ENCODE measurements at regions not wholly inside any gene's neighbourhood (a gene's known extent, or its start where the extent isn't known, plus 50 kb on each side); places are given as distances from the start of the nearest gene placed in this dataset.

- no peak for TF ChIP-seq NR2C2 (IDR thresholded peaks at IDR 0.05; ENCODE audit: borderline replicate concordance, control insufficient read depth, insufficient read length, low read depth)
- TF ChIP-seq MYC (IDR thresholded peaks at IDR 0.05; ENCODE audit: insufficient read depth, insufficient read length, insufficient replicate concordance, low read length, severe bottlenecking) = no peak
- TF ChIP-seq BCLAF1 (IDR thresholded peaks at IDR 0.05) = no peak
- no peak for TF ChIP-seq POLR2A (IDR thresholded peaks at IDR 0.05; ENCODE audit: low read depth, low read length)
- TF ChIP-seq FOXM1 (IDR thresholded peaks at IDR 0.05; ENCODE audit: low read depth, low read length) = no peak
- TF ChIP-seq CTCF (IDR thresholded peaks at IDR 0.05 in 2 of 3, conservative IDR thresholded peaks at IDR 0.05 in 1 of 3; ENCODE audit: control insufficient read depth in 2 of 3, extremely low read depth in 1 of 3, insufficient read depth in 1 of 3, low read depth in 3 of 3, low read length in 3 of 3) = no peak
- no peak for TF ChIP-seq MAX (IDR thresholded peaks at IDR 0.05; ENCODE audit: low read depth, low read length)
- TF ChIP-seq SP1 (IDR thresholded peaks at IDR 0.05; ENCODE audit: low read depth, low read length) = no peak
- no peak for TF ChIP-seq JUNB (IDR thresholded peaks at IDR 0.05)
- no peak for TF ChIP-seq E4F1 (IDR thresholded peaks at IDR 0.05; ENCODE audit: borderline replicate concordance, partially characterized antibody)
- TF ChIP-seq E2F4 (IDR thresholded peaks at IDR 0.05; ENCODE audit: low read depth, low read length) = no peak
- TF ChIP-seq JUND (IDR thresholded peaks at IDR 0.05; ENCODE audit: low read depth, low read length) = no peak
- TF ChIP-seq ESRRA (IDR thresholded peaks at IDR 0.05; ENCODE audit: low read length) = no peak
- no peak for TF ChIP-seq RAD21 (IDR thresholded peaks at IDR 0.05; ENCODE audit: insufficient read depth, low read depth, low read length)
Observed at GRCh38 chrX:150213481-150214030, 149.6 kb upstream of the MAMLD1 start.
